ENCODE measurements at regions not wholly inside any gene's neighbourhood (a gene's known extent, or its start where the extent isn't known, plus 50 kb on each side); places are given as distances from the start of the nearest gene placed in this dataset.

GRCh38 chr4:79514621-79515329 lies 106.7 kb upstream of the GK2 start:
- H3K4me3 ChIP-seq (ENCODE audit: low read length), result no peak overlapping the region
- no peak for DNase-seq
- CTCF ChIA-PET, result no interaction called here
- no peaks in the 10 kb centered on the region for H3K9me3 ChIP-seq (ENCODE audit: control insufficient read depth in 1 of 2, insufficient read depth in 1 of 2, low read length in 2 of 2)
- POLR2A ChIA-PET, result no interaction called here
- H3K27ac ChIP-seq (ENCODE audit: low read depth in 1 of 2, low read length in 2 of 2), result no peak overlapping the region
- H3K27me3 ChIP-seq (ENCODE audit: control insufficient read depth in 1 of 2, insufficient read depth in 2 of 2, low read length in 2 of 2), result no peaks in the 10 kb centered on the region
- H3K4me1 ChIP-seq (ENCODE audit: insufficient read depth, low read length), result no peaks in the 10 kb centered on the region
- intact Hi-C loops (cut with DNase I, micrococcal nuclease), result no loop called here
- Mint-ChIP-seq H3K9me3 (no peaks in the 10 kb centered on the region), H3K4me1 (ENCODE audit: low read depth) (no peaks in the 10 kb centered on the region), H3K27me3 (peaks cover 3% of the 10 kb centered on the region), H3K36me3 (ENCODE audit: low read depth) (no peaks in the 10 kb centered on the region), H3K27ac (no peak overlapping the region), H3K4me3 (no peak overlapping the region)
- no peaks in the 10 kb centered on the region for H3K36me3 ChIP-seq (ENCODE audit: insufficient read depth, low read length)
- TF ChIP-seq, protein P1, sequence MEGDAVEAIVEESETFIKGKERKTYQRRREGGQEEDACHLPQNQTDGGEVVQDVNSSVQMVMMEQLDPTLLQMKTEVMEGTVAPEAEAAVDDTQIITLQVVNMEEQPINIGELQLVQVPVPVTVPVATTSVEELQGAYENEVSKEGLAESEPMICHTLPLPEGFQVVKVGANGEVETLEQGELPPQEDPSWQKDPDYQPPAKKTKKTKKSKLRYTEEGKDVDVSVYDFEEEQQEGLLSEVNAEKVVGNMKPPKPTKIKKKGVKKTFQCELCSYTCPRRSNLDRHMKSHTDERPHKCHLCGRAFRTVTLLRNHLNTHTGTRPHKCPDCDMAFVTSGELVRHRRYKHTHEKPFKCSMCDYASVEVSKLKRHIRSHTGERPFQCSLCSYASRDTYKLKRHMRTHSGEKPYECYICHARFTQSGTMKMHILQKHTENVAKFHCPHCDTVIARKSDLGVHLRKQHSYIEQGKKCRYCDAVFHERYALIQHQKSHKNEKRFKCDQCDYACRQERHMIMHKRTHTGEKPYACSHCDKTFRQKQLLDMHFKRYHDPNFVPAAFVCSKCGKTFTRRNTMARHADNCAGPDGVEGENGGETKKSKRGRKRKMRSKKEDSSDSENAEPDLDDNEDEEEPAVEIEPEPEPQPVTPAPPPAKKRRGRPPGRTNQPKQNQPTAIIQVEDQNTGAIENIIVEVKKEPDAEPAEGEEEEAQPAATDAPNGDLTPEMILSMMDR (IDR thresholded peaks at IDR 0.05), result no peak
- ATAC-seq (ENCODE audit: poor library complexity), result no peak

- TF ChIP-seq, protein P1 (IDR thresholded peaks at IDR 0.05), result no peak
- Mint-ChIP-seq H3K36me3 (ENCODE audit: low read depth) (no peaks in the 10 kb centered on the region), H3K27ac (no peak overlapping the region), H3K9me3 (no peaks in the 10 kb centered on the region), H3K4me3 (no peak overlapping the region), H3K27me3 (peaks cover 3% of the 10 kb centered on the region), H3K4me1 (ENCODE audit: low read depth) (no peaks in the 10 kb centered on the region)
- CTCF ChIA-PET, result no interaction called here
- H3K36me3 ChIP-seq (ENCODE audit: insufficient read depth, low read length), result no peaks in the 10 kb centered on the region
- intact Hi-C loops (cut with DNase I, micrococcal nuclease), result no loop called here
- no peaks in the 10 kb centered on the region for H3K4me1 ChIP-seq (ENCODE audit: insufficient read depth, low read length)
- no peak overlapping the region for H3K27ac ChIP-seq (ENCODE audit: low read depth in 1 of 2, low read length in 2 of 2)
- POLR2A ChIA-PET, result no interaction called here
- no peaks in the 10 kb centered on the region for H3K27me3 ChIP-seq (ENCODE audit: control insufficient read depth in 1 of 2, insufficient read depth in 2 of 2, low read length in 2 of 2)
- no peaks in the 10 kb centered on the region for H3K9me3 ChIP-seq (ENCODE audit: control insufficient read depth in 1 of 2, insufficient read depth in 1 of 2, low read length in 2 of 2)
- H3K4me3 ChIP-seq (ENCODE audit: low read length), result no peak overlapping the region
- DNase-seq, result no peak
- ATAC-seq (ENCODE audit: poor library complexity), result no peak
Measured at GRCh38 chr4:79513576-79513975, 105.5 kb upstream of the GK2 start.

DNA sequence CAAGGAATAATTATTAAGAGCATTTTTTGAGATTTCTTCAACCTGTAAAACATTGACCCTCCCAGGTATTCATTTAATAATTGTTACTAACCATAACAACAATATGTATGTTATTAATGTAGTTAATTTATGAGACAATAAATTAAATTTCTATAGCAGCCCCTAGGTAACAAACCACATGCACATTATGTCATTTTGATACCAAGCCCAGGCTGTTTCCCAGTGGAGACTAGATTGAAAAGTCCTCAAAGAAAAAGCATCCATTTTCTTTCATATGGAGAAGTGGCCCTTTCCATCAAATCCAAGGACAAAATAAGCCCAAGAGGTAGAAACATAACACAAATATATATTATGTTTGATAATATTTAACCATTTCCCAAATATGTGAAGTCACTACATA lies 104.3 kb upstream of the GK2 start:
- H3K27ac Mint-ChIP-seq, result no peak overlapping the region
- Histone ChIP-seq H3K4me3 (ENCODE audit: low read length) (no peak overlapping the region), H3K36me3 (ENCODE audit: insufficient read depth, low read length) (no peaks in the 10 kb centered on the region), H3K27ac (ENCODE audit: low read depth in 1 of 2, low read length in 2 of 2) (no peak overlapping the region), H3K27me3 (ENCODE audit: control insufficient read depth in 1 of 2, insufficient read depth in 2 of 2, low read length in 2 of 2) (no peaks in the 10 kb centered on the region), H3K9me3 (ENCODE audit: control insufficient read depth in 1 of 2, insufficient read depth in 1 of 2, low read length in 2 of 2) (no peaks in the 10 kb centered on the region), H3K4me1 (ENCODE audit: insufficient read depth, low read length) (no peaks in the 10 kb centered on the region)
- H3K9me3 Mint-ChIP-seq, result no peaks in the 10 kb centered on the region
- peaks cover 3% of the 10 kb centered on the region for H3K27me3 Mint-ChIP-seq
- ATAC-seq (ENCODE audit: poor library complexity) (no peak), DNase-seq (no peak)
- intact Hi-C loops (cut with DNase I, micrococcal nuclease), result no loop called here
- ChIA-PET POLR2A (no interaction called here), CTCF (no interaction called here)
- H3K36me3 Mint-ChIP-seq (ENCODE audit: low read depth), result no peaks in the 10 kb centered on the region
- no peaks in the 10 kb centered on the region for H3K4me1 Mint-ChIP-seq (ENCODE audit: low read depth)
- H3K4me3 Mint-ChIP-seq, result no peak overlapping the region
- TF ChIP-seq, protein P1 (IDR thresholded peaks at IDR 0.05), result no peak
